HG02938 (cell line): ENCODE measurements at regions not wholly inside any gene's neighbourhood (a gene's known extent, or its start where the extent isn't known, plus 50 kb on each side); places are given as distances from the start of the nearest gene placed in this dataset.
"Not testable (repeated sequence)": the region's sequence is repeated elsewhere in the genome, so short reads cannot be mapped to it uniquely, and the experiment has no call there.

Experiments used
- ATAC-seq: cut with Tn5 transposase; IDR thresholded peaks from one replicate; pipeline ENCODE4 v1.9.1; 2021; ENCODE audit warnings: mild to moderate bottlenecking, moderate library complexity; ENCODE audit not compliant: unreplicated experiment

- no peak for ATAC-seq
Measured at GRCh38 chrX:26631385-26631784, 415.4 kb downstream of the MAGEB5 start.

DNA sequence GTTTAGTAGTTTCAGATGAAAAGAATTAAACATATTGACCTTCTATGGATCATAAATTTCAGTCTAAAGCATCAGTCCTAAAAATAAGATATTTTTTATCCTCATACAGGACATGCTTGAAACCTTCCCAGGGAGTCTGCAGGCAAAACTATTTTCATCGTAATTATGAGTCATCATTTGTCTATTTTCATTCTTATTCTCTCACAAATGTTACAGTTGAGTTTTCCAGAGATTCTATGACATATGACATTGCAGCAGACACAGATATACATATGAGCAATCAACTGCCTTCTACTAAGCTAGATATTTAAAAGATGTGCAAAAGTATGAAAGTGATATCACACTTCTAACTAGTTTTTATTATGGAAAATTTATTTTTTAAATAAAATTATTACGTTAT, 398.0 kb downstream of the MAGEB5 start:
- ATAC-seq = no peak

GRCh38 chrX:26606971-26607370, 391.0 kb downstream of the MAGEB5 start:
- ATAC-seq = no peak

DNA sequence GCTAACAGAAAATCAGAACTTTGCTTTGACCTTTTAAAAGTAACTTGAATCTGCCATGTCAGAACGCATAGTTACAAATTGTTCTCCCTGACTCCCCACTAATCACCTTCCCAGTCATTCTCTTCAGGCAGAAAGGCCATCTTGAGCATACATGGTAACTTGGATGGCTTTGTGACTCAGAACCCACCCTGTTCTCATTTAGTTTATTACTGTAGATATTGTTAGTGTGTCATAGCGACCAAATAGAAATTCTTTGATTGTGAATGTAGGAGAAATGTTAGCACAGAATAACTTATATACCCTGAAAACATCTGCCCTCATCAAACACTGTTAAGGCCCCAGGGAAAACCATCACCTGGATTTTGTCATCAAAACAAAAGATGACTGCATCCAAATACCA, 382.0 kb downstream of the MAGEB5 start:
- ATAC-seq = no peak

GRCh38 chrX:26590849-26591248, 374.9 kb downstream of the MAGEB5 start:
- no peak for ATAC-seq

DNA sequence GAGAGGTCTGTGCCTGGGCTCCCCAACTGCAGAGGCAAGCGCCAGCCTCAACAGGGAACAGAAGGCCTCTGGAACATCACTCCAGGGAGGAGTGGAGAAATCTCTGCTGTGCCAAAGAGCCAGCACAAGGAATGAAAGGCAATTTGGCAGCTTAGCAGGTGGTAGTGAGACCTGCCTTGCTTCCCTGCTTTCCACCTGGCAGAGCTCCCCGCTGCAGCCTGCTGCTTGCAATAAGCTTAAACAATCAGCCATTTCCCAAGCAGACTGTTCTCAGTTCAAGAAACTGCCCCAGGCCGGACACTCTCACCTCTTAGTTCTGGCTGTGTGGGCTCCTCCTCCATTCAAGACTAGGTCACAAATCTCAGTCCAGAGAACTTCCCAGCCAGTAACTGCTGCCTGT, 370.6 kb downstream of the MAGEB5 start:
- ATAC-seq = no peak

DNA sequence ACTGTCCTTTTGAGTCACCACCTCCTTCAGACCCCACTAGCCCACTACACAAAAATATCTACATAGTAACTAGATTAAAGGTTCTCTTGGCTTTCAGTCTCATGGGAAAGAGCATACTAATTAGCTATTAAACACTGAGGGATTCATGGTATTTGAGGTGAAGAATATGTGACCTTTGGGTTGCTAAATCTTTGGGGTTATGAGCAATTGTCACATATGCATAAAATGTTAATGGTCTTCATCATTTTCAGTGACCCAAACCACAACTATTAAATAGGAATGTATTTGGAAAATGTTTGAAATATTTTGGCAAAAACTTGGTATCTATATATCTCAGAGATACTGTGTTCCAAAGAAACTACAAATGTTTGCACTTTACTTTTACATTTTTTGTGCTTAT, 365.1 kb downstream of the MAGEB5 start:
- no peak for ATAC-seq

GRCh38 chrX:26580021-26580420, 364.1 kb downstream of the MAGEB5 start:
- no peak for ATAC-seq

- ATAC-seq = no peak
Measured at GRCh38 chrX:26574234-26574633, 358.3 kb downstream of the MAGEB5 start.

DNA sequence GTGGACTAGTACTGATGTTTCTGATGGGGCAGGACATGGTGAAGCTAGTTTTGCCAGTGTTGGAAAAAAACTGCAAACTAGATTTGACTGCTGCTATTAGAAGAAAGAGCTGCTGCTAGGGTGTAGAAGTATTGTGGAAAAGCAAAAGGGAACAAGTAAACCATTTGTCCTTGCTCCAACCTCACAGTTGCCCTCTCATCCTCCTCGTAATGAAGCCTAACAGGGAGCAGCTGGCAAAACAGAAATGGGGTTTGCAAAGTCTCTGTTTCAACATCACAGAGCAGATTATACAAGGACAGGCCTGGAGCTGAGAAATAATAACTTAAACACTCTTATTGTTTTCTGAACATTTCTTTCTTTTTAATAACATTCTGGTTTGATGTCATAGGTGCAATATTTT, 346.2 kb downstream of the MAGEB5 start:
- ATAC-seq = no peak

GRCh38 chrX:26559855-26560254, 343.9 kb downstream of the MAGEB5 start:
- no peak for ATAC-seq

DNA sequence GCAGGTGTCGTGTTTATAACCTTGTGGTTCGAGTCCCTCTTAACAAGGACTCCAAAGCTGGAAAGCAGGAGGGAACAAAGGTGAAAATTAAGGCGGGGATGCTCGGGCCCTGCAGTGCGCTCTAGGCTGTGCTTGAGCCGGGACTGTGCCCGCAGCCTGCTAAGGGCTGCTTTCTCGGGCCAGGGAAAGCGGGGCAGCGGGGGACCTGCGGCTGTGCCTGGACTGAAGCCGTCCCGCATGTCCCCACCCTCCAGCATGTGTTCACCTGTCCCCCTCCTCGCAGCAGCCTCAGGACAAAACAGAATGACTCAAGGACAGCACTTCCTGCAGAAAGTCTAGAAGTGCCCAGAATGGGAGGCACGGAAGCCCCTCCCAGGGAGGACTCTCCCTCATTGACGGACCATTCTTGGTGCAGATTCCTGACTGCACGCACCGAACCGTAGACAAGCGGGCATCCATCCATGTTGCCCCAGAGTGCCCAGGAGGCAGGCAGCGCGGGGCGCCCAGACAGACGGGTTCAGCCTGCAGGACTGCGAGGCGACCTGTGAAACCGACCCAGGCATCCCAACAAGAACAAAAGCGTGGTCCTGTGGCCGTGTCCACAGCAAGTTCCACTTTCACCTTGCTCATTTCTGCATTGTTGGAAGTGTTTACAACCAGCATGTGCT, 342.9 kb downstream of the MAGEB5 start:
- no peak for ATAC-seq

DNA sequence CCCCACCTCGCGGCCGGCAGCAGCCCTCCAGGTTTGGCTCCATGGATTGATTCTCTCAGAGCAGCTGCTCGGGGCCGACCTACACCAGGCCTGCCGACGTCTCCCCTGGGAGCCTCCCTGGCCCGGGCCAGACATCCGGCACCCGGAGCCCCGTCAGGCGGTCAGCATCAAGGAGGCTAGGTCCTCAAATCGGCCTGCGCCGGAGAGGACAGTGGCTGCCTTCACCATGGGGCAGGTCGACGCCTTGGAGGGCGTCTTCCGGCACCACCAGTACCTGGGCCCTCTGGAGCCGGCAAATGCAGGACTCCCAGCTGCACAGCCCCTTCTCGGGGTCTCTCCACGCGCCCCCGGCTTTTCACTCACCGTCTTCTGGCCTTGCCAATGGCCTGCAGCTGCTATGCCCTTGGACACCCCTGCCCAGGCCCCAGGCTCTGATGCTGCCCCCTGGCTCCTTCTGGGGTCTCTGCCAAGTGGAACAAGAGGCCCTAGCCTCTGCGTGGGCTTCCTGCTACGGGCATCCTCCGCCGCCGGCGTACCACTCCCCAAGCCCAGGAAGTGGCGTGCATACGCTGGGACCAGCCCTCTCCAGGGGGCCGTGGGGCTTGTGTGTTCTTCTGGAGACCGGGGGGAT, 341.8 kb downstream of the MAGEB5 start:
- ATAC-seq = no peak

GRCh38 chrX:26525768-26526167, 309.8 kb downstream of the MAGEB5 start:
- ATAC-seq = not testable (repeated sequence)

- no peak for ATAC-seq
Measured at GRCh38 chrX:26522501-26522900, 306.5 kb downstream of the MAGEB5 start.

DNA sequence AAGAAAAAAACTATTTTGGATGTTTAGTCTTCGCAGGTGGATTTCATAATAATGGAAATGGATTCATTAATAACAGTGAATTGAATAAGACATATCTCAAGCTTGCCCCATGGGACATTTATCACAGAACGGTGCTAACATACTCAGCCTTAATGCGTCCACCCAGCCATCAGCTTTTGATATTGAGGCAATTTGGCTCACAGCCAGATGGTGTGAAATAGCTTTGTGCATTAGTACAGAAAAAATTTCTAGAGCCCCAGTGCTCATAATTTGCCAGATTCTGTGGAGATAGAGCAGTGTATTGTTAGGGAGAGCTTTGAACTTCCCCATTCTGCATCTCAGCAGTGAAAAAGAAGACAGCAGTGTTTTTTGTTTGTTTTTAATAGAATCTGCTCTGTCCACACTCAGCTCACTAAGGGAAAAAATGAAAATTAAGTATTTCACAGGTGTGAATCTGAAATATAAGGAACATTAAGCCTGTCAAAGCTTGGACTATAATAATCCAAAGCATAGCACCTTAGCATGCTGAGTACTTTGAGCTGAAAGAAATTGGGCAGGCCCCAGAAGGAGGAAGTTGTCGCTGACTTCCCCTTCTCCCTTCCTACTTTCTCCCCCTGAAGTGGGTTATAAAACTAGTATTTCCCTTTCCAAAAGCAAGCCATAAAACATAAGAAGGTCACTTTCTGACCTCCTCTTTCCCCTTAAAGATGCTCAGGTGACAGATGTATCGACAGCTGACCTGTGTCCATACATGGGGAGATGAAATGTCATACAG, 295.8 kb downstream of the MAGEB5 start:
- no peak for ATAC-seq

DNA sequence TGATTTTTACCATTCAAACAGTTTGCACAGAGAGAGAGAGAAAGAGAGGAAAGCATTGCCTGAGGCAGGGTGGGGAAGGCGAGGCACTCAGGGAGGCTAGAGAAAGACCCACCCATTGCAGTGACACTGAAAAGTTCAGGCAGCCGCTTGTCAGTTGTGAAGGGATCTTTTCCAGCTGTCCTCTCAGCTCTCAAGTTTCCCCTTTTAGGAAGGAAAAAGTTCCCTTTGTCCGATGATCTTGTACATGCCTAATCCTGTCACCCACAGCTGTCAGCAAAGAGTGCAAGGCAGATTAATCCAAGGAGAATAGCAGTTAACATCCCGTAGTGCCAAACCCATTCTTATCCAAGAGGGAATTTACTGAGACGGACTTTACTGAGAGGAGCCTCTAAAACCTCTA, 255.0 kb downstream of the MAGEB5 start:
- no peak for ATAC-seq

DNA sequence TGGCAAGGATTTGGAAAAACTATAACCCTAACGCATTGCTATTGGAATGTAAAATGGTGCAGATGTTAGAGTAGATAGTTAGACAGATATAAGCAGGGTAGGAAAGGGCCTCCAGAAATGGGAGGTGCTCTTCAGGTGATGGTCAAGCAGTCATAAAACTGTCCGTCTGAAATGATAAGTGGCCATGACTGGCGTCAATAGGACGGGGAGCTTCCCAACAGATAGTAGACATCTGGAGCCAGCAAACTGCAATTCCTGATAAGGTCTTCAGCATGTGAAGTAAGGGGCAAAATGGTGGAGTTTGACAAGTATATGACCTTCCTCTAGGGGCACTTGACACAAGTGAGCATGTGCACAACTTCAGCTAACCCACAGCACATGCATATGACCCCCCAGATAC, 250.4 kb downstream of the MAGEB5 start:
- ATAC-seq = no peak

GRCh38 chrX:26445288-26445687, 229.3 kb downstream of the MAGEB5 start:
- ATAC-seq = no peak

- ATAC-seq = not testable (repeated sequence)
Measured at GRCh38 chrX:26444417-26444816, 228.4 kb downstream of the MAGEB5 start.

DNA sequence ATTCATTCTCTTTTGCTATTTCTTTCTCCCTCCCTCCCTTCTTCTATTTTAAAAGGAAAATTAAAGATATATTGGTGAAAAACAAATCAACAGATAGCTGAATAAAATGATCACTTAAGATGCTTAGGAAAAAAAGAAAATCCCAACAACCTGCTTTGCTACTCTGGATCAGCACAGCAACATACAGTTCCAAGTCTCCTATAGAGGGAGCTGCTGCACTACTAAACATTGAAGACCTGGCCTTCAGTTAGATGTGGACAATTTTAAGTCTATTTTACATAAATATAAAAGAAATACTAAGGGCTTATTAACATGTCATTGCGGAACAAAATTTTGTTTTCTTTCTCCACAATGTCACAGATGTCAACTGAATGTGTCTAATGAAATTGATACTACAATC, 226.4 kb downstream of the MAGEB5 start:
- no peak for ATAC-seq

DNA sequence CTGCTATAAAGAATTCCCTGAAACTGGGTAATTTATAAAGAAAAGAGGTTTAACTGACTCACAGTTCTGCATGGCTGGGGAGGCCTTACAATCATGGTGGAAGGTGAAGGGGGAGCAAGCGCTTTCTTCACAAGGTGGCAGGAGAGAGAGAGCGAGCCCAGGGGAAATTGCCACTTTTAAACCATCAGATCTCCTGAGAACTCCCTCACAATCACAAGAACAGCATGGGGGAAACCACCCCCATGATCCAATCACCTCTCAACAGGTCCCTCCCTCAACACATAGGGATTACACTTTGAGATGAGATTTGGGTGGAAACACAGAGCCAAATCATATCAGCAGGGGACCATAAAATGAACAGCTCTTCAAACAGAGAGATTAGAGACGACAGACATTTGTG, 198.6 kb downstream of the MAGEB5 start:
- ATAC-seq = no peak
